ENCODE measurements at regions not wholly inside any gene's neighbourhood (a gene's known extent, or its start where the extent isn't known, plus 50 kb on each side); places are given as distances from the start of the nearest gene placed in this dataset.
"Not testable (repeated sequence)": the region's sequence is repeated elsewhere in the genome, so short reads cannot be mapped to it uniquely, and the experiment has no call there.

GRCh38 chr13:44732503-44733098, 156.5 kb upstream of the TSC22D1 start:
- ChIA-PET POLR2A (ENCODE audit: low non-redundant PET) (no interaction called here), CTCF (no interaction called here)
- no peak for TF ChIP-seq CTCF (conservative IDR thresholded peaks at IDR 0.05; ENCODE audit: low read depth)
- H3K27ac ChIP-seq: no peak overlapping the region
- DNase-seq (ENCODE audit: low spot score): no peak

- H3K27ac ChIP-seq: no peak overlapping the region
- ChIA-PET POLR2A (ENCODE audit: low non-redundant PET) (interaction anchor here (0.5 kb wide), 1 partner anchor 225 kb away, joined by 3 read pairs; no protein-coding TSS in a partner anchor), CTCF (no interaction called here)
- no peak for DNase-seq (ENCODE audit: low spot score)
- TF ChIP-seq CTCF (conservative IDR thresholded peaks at IDR 0.05; ENCODE audit: low read depth): no peak
Observed at GRCh38 chr13:44730851-44731250, 154.7 kb upstream of the TSC22D1 start.

- ChIA-PET POLR2A (ENCODE audit: low non-redundant PET) (no interaction called here), CTCF (interaction anchor here (0.5 kb wide), 1 partner anchor 115 kb away, joined by 3 read pairs; no protein-coding TSS in a partner anchor)
- no peak for TF ChIP-seq CTCF (conservative IDR thresholded peaks at IDR 0.05; ENCODE audit: low read depth)
- no peak for DNase-seq (ENCODE audit: low spot score)
- no peak overlapping the region for H3K27ac ChIP-seq
Observed at GRCh38 chr13:44730099-44730498, 154.0 kb upstream of the TSC22D1 start.

- DNase-seq (ENCODE audit: low spot score); CTCF ChIA-PET; H3K27ac ChIP-seq; POLR2A ChIA-PET (ENCODE audit: low non-redundant PET): not testable (repeated sequence)
Observed at GRCh38 chr13:44727591-44727990, 151.5 kb upstream of the TSC22D1 start.

GRCh38 chr13:44726778-44727177, 150.6 kb upstream of the TSC22D1 start:
- ChIA-PET CTCF (no interaction called here), POLR2A (ENCODE audit: low non-redundant PET) (no interaction called here)
- no peak for TF ChIP-seq CTCF (conservative IDR thresholded peaks at IDR 0.05; ENCODE audit: low read depth)

GRCh38 chr13:44726214-44726613, 150.1 kb upstream of the TSC22D1 start:
- CTCF ChIA-PET: no interaction called here
- DNase-seq (ENCODE audit: low spot score): peak; percentile 45
- no peak for TF ChIP-seq CTCF (conservative IDR thresholded peaks at IDR 0.05; ENCODE audit: low read depth)
- POLR2A ChIA-PET (ENCODE audit: low non-redundant PET): no interaction called here
- peak overlapping the region; percentile 88 for H3K27ac ChIP-seq

More at GRCh38 chr13:44726778-44727177, 150.6 kb upstream of the TSC22D1 start:
- H3K27ac ChIP-seq: peak overlapping the region; percentile 88
- DNase-seq (ENCODE audit: low spot score): no peak

GRCh38 chr13:44719857-44720671, 143.9 kb upstream of the TSC22D1 start:
- CTCF ChIA-PET: interaction anchor here (0.7 kb wide), 1 partner anchor 12 kb away, joined by 3 read pairs; no protein-coding TSS in a partner anchor
- no peak for TF ChIP-seq CTCF (conservative IDR thresholded peaks at IDR 0.05; ENCODE audit: low read depth)
- DNase-seq (ENCODE audit: low spot score): no peak

More at GRCh38 chr13:44719857-44720671, 143.9 kb upstream of the TSC22D1 start:
- POLR2A ChIA-PET (ENCODE audit: low non-redundant PET): no interaction called here
- no peak overlapping the region for H3K27ac ChIP-seq
